A549 (cell line): ENCODE measurements at regions not wholly inside any gene's neighbourhood (a gene's known extent, or its start where the extent isn't known, plus 50 kb on each side); places are given as distances from the start of the nearest gene placed in this dataset.
"Not testable (repeated sequence)": the region's sequence is repeated elsewhere in the genome, so short reads cannot be mapped to it uniquely, and the experiment has no call there.

ENCODE experiments used
- ATAC-seq, 2 experiments: fragments of 200-7000 bp in 1 of 2; fragments of >200 bp in 1 of 2; cut with Nextera tagmentation in 1 of 2; cut with Tn5 transposase in 1 of 2; 3 replicates each; pipeline versions ENCODE4 v1.8.0 to v1.9.1; 2018 to 2020; ENCODE audit warnings: mild to moderate bottlenecking in 1 of 2, moderate library complexity in 1 of 2
- CTCF ChIA-PET: fragments of 300-600 bp; sonication (Branson Sonifier 250); formaldehyde crosslinking; extraction: SDS; loops from one replicate; lab custom pipeline; 2021; ENCODE audit warnings: antibody characterized with exemption, inconsistent platforms; lab: Yijun Ruan, JAX
- POLR2A ChIA-PET: fragments of 350-600 bp; formaldehyde crosslinking; extraction: SDS; loops from one replicate; lab custom pipeline; 2021; ENCODE audit warnings: antibody characterized with exemption, inconsistent platforms; lab: Yijun Ruan, JAX
- DNase-seq, 2 experiments: peaks; one replicate each; pipeline versions ENCODE4 v3.0.0 to v3.0.0-alpha.2; 2011 to 2016; ENCODE audit warnings: low read depth in 1 of 2, low spot score in 1 of 2
- FAIRE-seq: peaks from 2 replicates; lab custom pipeline; 2011; peaks lifted over from hg19 to GRCh38; lab: Jason Lieb, UNC
- H3K27ac ChIP-seq, 2 experiments: fragments of >200 bp; sonication (Bioruptor Twin); formaldehyde crosslinking; 3 replicates each; pipeline ENCODE4 v1.5.1; 2016 to 2017
- H3K4me1 ChIP-seq: fragments of >200 bp; sonication (Bioruptor Twin); formaldehyde crosslinking; 3 replicates; pipeline ENCODE4 v1.6.1; 2016
- H3K4me2 ChIP-seq: fragments of >200 bp; sonication (Bioruptor Twin); formaldehyde crosslinking; 3 replicates; pipeline ENCODE4 v1.6.1; 2016
- H3K4me3 ChIP-seq: fragments of >200 bp; sonication (Bioruptor Twin); formaldehyde crosslinking; 3 replicates; pipeline ENCODE4 v1.5.1; 2016
- H3K9me3 ChIP-seq: fragments of >200 bp; sonication (Bioruptor Twin); formaldehyde crosslinking; 3 replicates; pipeline ENCODE4 v1.6.1; 2016
- BHLHE40 ChIP-seq: IDR thresholded peaks from 2 replicates; pipeline ENCODE4 v1.6.1; 2012; ENCODE audit warnings: low read depth, low read length, inconsistent platforms
- CEBPB ChIP-seq, 2 experiments: fragments of >200 bp in 1 of 2; sonication (Bioruptor Twin) in 1 of 2; formaldehyde crosslinking in 1 of 2; IDR thresholded peaks; 2 replicates each; pipeline ENCODE4 v1.6.1; 2012 to 2016
- E2F6 ChIP-seq: IDR thresholded peaks from 2 replicates; pipeline ENCODE4 v1.6.1; 2012; ENCODE audit warnings: low read depth, borderline replicate concordance
- EHF ChIP-seq: fragments of 250-450 bp; sonication (Bioruptor Pico); IDR thresholded peaks from 2 replicates; pipeline ENCODE4 v1.5.0; 2020; ENCODE audit warnings: mild to moderate bottlenecking
- EHMT2 ChIP-seq: fragments of 200-600 bp; sonication (generic); IDR thresholded peaks from 2 replicates; pipeline ENCODE4 v1.6.1; 2016; ENCODE audit warnings: antibody characterized with exemption, low read depth, mild to moderate bottlenecking, moderate library complexity
- EP300 ChIP-seq, 2 experiments: fragments of >200 bp; sonication (Bioruptor Twin); formaldehyde crosslinking; IDR thresholded peaks; 2 replicates in 1 of 2; 3 replicates in 1 of 2; pipeline ENCODE4 v1.6.1; 2016 to 2017
- FOSB ChIP-seq: fragments of 250-450 bp; sonication (Bioruptor Pico); IDR thresholded peaks from 2 replicates; pipeline ENCODE4 v1.5.0; 2020; ENCODE audit warnings: mild to moderate bottlenecking, moderate library complexity
- FOSL2 ChIP-seq, 2 experiments: fragments of 450-650 bp in 1 of 2; fragments of >200 bp in 1 of 2; sonication (Bioruptor Twin) in 1 of 2; formaldehyde crosslinking; IDR thresholded peaks; 2 replicates each; pipeline versions ENCODE4 v1.5.0 to v1.6.1; 2016 to 2020; ENCODE audit warnings: mild to moderate bottlenecking in 1 of 2, moderate library complexity in 1 of 2
- HES2 ChIP-seq: fragments of >200 bp; sonication (Bioruptor Twin); formaldehyde crosslinking; IDR thresholded peaks from 2 replicates; pipeline ENCODE4 v1.6.1; 2016
- HEYL ChIP-seq: fragments of 250-450 bp; sonication (Bioruptor Pico); IDR thresholded peaks from 2 replicates; pipeline ENCODE4 v1.8.0; 2021; ENCODE audit warnings: mild to moderate bottlenecking, moderate library complexity
- HOXA7 ChIP-seq: fragments of 250-450 bp; sonication (Bioruptor Pico); IDR thresholded peaks from 2 replicates; pipeline ENCODE4 v1.5.0; 2020; ENCODE audit warnings: mild to moderate bottlenecking, moderate library complexity
- HOXB13 ChIP-seq: fragments of 250-450 bp; sonication (Bioruptor Pico); IDR thresholded peaks from 2 replicates; pipeline ENCODE4 v1.5.0; 2020; ENCODE audit warnings: low read depth, mild to moderate bottlenecking, moderate library complexity
- HOXB5 ChIP-seq: fragments of 250-450 bp; sonication (Bioruptor Pico); IDR thresholded peaks from 2 replicates; pipeline ENCODE4 v1.5.0; 2020; ENCODE audit warnings: mild to moderate bottlenecking, moderate library complexity
- JUNB ChIP-seq: fragments of >200 bp; sonication (Bioruptor Twin); formaldehyde crosslinking; IDR thresholded peaks from 2 replicates; pipeline ENCODE4 v1.6.1; 2016
- KDM1A ChIP-seq: fragments of 200-600 bp; sonication (generic); IDR thresholded peaks from 2 replicates; pipeline ENCODE4 v1.6.1; 2016; ENCODE audit warnings: low read depth, mild to moderate bottlenecking
- MAFK ChIP-seq: fragments of 450-650 bp; IDR thresholded peaks from 2 replicates; pipeline ENCODE4 v1.6.1; 2014; ENCODE audit not compliant: partially characterized antibody
- NR3C1 ChIP-seq: fragments of >200 bp; sonication (Bioruptor Twin); formaldehyde crosslinking; IDR thresholded peaks from 3 replicates; pipeline ENCODE4 v1.6.1; 2017
- PBX3 ChIP-seq: IDR thresholded peaks from 2 replicates; pipeline ENCODE4 v1.6.1; 2012
- POLR2A ChIP-seq: IDR thresholded peaks from 2 replicates; pipeline ENCODE4 v1.6.1; 2012; ENCODE audit warnings: mild to moderate bottlenecking, low read length
- RAD21 ChIP-seq, 2 experiments: fragments of >200 bp in 1 of 2; sonication (Bioruptor Twin) in 1 of 2; formaldehyde crosslinking in 1 of 2; IDR thresholded peaks in 1 of 2; conservative IDR thresholded peaks in 1 of 2; 2 replicates in 1 of 2; 3 replicates in 1 of 2; pipeline ENCODE4 v1.6.1; 2012 to 2018; ENCODE audit warnings: inconsistent platforms in 1 of 2
- RARB ChIP-seq: fragments of 250-450 bp; sonication (Bioruptor Pico); IDR thresholded peaks from 2 replicates; pipeline ENCODE4 v1.8.0; 2021; ENCODE audit warnings: mild to moderate bottlenecking, moderate library complexity
- SMC3 ChIP-seq: fragments of >200 bp; sonication (Bioruptor Twin); formaldehyde crosslinking; IDR thresholded peaks from 3 replicates; pipeline ENCODE4 v1.6.1; 2018; ENCODE audit warnings: inconsistent platforms
- TFCP2L1 ChIP-seq: fragments of 250-450 bp; sonication (Bioruptor Pico); IDR thresholded peaks from 2 replicates; pipeline ENCODE4 v1.5.0; 2021; ENCODE audit warnings: mild to moderate bottlenecking
- ZNF302 ChIP-seq: fragments of 250-450 bp; sonication (Bioruptor Pico); IDR thresholded peaks from 2 replicates; pipeline ENCODE4 v1.9.0; 2021; ENCODE audit warnings: inconsistent platforms, mild to moderate bottlenecking, moderate library complexity
- WGBS: methylation state at CpG from one replicate; pipeline ENCODE4 v1.1.6; 2017; ENCODE audit errors: missing lambda C conversion rate; 5-methylcytosine and 5-hydroxymethylcytosine counted together
- TF ChIP-seq, protein P1 (sequence below): fragments of 150-350 bp; IDR thresholded peaks from 2 replicates; pipeline ENCODE4 v1.6.1; 2014; ENCODE audit warnings: low read depth, mild to moderate bottlenecking, low read length
- TF ChIP-seq, protein P2 (sequence below): IDR thresholded peaks from 2 replicates; pipeline ENCODE4 v1.6.1; 2012
- TF ChIP-seq, protein P3 (sequence below): fragments of >200 bp; sonication (Bioruptor Twin); formaldehyde crosslinking; IDR thresholded peaks from 3 replicates; pipeline ENCODE4 v1.5.1; 2016
- TF ChIP-seq, protein P4 (sequence below): fragments of 250-450 bp; sonication (Bioruptor Pico); IDR thresholded peaks from 2 replicates; pipeline ENCODE4 v1.5.0; 2020; ENCODE audit warnings: low read depth, mild to moderate bottlenecking, moderate library complexity

DNA sequence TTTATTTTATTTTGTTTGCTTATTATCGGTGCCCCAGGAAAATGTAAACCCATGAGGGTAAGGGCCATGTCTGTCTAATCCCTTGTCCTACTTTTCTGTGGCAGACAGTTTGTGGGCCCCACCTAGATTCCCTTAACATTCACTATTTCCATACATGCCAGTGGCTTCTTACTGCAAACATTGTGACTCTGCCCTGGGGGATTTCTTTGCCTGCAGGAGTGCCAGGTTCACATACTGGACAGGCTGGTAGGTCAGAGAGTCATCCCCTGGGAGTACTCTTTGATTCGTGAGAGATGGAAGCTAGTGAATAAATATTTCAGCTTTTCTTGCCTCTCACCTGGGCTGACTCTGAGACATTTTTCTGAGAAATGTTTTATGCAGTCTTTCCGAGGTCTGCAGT is 122.8 kb upstream of the TBX5 start:
- no peak overlapping the region for H3K27ac ChIP-seq
- POLR2A ChIA-PET = no interaction called here
- no peaks in the 10 kb centered on the region for H3K4me1 ChIP-seq
- CTCF ChIA-PET = interaction anchor here (1.4 to 1.5 kb wide), 2 partner anchors 20 to 548 kb away, joined by 3 to 4 read pairs; no protein-coding TSS in a partner anchor
- H3K9me3 ChIP-seq = peaks cover 11% of the 10 kb centered on the region; the same call in 2 of the 3 replicates
- ATAC-seq = no peak
- 5% methylated on average over 3 of the region's 3 CpGs for WGBS
- no peak for DNase-seq
- no peak for FAIRE-seq
- TF ChIP-seq TFCP2L1 = no peak
- TF ChIP-seq RAD21 (conservative IDR thresholded peaks at IDR 0.05 in 1 of 2, IDR thresholded peaks at IDR 0.05 in 1 of 2) = no peak
- no peak for TF ChIP-seq FOSB
- no peak for TF ChIP-seq EHMT2
- TF ChIP-seq HOXB13 (CRISPR knock-in tag) = no peak
- TF ChIP-seq, protein P1, sequence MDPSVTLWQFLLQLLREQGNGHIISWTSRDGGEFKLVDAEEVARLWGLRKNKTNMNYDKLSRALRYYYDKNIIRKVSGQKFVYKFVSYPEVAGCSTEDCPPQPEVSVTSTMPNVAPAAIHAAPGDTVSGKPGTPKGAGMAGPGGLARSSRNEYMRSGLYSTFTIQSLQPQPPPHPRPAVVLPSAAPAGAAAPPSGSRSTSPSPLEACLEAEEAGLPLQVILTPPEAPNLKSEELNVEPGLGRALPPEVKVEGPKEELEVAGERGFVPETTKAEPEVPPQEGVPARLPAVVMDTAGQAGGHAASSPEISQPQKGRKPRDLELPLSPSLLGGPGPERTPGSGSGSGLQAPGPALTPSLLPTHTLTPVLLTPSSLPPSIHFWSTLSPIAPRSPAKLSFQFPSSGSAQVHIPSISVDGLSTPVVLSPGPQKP = no peak
- no peak for TF ChIP-seq CEBPB (IDR thresholded peaks at IDR 0.05)
- TF ChIP-seq, protein P2, sequence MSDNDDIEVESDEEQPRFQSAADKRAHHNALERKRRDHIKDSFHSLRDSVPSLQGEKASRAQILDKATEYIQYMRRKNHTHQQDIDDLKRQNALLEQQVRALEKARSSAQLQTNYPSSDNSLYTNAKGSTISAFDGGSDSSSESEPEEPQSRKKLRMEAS = no peak
- no peak for TF ChIP-seq NR3C1
- no peak for TF ChIP-seq MAFK
- TF ChIP-seq KDM1A = no peak
- TF ChIP-seq, all 56 proteins: peak for 0
- Histone ChIP-seq H3K4me3 (no peak overlapping the region), H3K4me2 (no peak overlapping the region)

- H3K4me1 ChIP-seq, H3K4me2 ChIP-seq, POLR2A ChIA-PET, H3K4me3 ChIP-seq, DNase-seq, FAIRE-seq, H3K27ac ChIP-seq, ATAC-seq: not testable (repeated sequence)
- 3% methylated on average over 2 of the region's 2 CpGs for WGBS
- H3K9me3 ChIP-seq = peaks cover 11% of the 10 kb centered on the region; the same call in 2 of the 3 replicates
- CTCF ChIA-PET = interaction anchor here (2.9 kb wide), 1 partner anchor 13 kb away, joined by 11 read pairs; no protein-coding TSS in a partner anchor
Observed at GRCh38 chr12:114521160-114521559, 115.2 kb upstream of the TBX5 start.

DNA sequence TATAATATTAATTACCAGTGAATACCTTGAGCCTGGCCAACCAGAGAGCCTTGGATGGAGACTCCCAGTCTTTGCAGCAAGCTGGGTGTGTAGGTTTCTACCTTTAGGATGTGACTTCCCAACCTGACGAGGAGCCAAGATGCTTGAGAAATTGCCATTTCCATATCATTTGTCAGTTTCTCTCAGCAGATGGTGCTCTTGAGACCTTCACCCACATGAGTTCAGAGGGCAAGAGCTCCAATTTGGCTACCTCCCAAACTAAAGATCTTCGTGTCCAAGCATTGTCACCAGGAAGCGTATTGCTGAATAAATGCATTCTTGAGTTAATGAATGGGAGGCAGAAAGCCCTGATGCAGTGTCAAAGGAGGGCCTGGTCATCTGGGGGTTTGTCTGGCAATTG is 106.4 kb upstream of the TBX5 start:
- no peak for TF ChIP-seq PBX3
- TF ChIP-seq HES2 = no peak
- no peak for TF ChIP-seq E2F6
- TF ChIP-seq EHF (CRISPR knock-in tag) = no peak
- no peak for TF ChIP-seq HOXB5 (CRISPR knock-in tag)
- TF ChIP-seq CEBPB (IDR thresholded peaks at IDR 0.05) = no peak
- TF ChIP-seq JUNB = no peak
- no peak for TF ChIP-seq SMC3
- no peak for TF ChIP-seq EP300 (IDR thresholded peaks at IDR 0.05)
- TF ChIP-seq, protein P3, sequence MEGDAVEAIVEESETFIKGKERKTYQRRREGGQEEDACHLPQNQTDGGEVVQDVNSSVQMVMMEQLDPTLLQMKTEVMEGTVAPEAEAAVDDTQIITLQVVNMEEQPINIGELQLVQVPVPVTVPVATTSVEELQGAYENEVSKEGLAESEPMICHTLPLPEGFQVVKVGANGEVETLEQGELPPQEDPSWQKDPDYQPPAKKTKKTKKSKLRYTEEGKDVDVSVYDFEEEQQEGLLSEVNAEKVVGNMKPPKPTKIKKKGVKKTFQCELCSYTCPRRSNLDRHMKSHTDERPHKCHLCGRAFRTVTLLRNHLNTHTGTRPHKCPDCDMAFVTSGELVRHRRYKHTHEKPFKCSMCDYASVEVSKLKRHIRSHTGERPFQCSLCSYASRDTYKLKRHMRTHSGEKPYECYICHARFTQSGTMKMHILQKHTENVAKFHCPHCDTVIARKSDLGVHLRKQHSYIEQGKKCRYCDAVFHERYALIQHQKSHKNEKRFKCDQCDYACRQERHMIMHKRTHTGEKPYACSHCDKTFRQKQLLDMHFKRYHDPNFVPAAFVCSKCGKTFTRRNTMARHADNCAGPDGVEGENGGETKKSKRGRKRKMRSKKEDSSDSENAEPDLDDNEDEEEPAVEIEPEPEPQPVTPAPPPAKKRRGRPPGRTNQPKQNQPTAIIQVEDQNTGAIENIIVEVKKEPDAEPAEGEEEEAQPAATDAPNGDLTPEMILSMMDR = no peak
- TF ChIP-seq, protein P1 = no peak
- TF ChIP-seq HEYL (CRISPR knock-in tag) = no peak
- no peak for TF ChIP-seq FOSB
- no peak for TF ChIP-seq BHLHE40
- TF ChIP-seq ZNF302 (CRISPR knock-in tag) = no peak
- no peak for TF ChIP-seq FOSL2 (IDR thresholded peaks at IDR 0.05)
- TF ChIP-seq FOSL2 (CRISPR knock-in tag; IDR thresholded peaks at IDR 0.05) = no peak
- no peak for TF ChIP-seq HOXA7 (CRISPR knock-in tag)
- no peak for TF ChIP-seq POLR2A
- TF ChIP-seq, protein P4, sequence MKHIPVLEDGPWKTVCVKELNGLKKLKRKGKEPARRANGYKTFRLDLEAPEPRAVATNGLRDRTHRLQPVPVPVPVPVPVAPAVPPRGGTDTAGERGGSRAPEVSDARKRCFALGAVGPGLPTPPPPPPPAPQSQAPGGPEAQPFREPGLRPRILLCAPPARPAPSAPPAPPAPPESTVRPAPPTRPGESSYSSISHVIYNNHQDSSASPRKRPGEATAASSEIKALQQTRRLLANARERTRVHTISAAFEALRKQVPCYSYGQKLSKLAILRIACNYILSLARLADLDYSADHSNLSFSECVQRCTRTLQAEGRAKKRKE = no peak
- TF ChIP-seq RARB (CRISPR knock-in tag) = no peak
- Histone ChIP-seq H3K4me3 (no peak overlapping the region), H3K4me1 (no peaks in the 10 kb centered on the region), H3K4me2 (no peak overlapping the region), H3K9me3 (no peaks in the 10 kb centered on the region; the same call in 2 of the 3 replicates), H3K27ac (no peak overlapping the region)
- FAIRE-seq (no peak), ATAC-seq (no peak), DNase-seq (peak in 1 of 2 experiments; percentile 31)
- 44% methylated on average over 3 of the region's 3 CpGs for WGBS
- POLR2A ChIA-PET = no interaction called here
- CTCF ChIA-PET = interaction anchor here (1.0 to 2.3 kb wide), 2 partner anchors 32 to 532 kb away, joined by 4 to 13 read pairs; no protein-coding TSS in a partner anchor
